ENCODE measurements at regions not wholly inside any gene's neighbourhood (a gene's known extent, or its start where the extent isn't known, plus 50 kb on each side); places are given as distances from the start of the nearest gene placed in this dataset.

- TF ChIP-seq EZH2 (IDR thresholded peaks at IDR 0.05; ENCODE audit: low read length, missing control alignments) (no peak), CTCF (conservative IDR thresholded peaks at IDR 0.05 in 1 of 2, IDR thresholded peaks at IDR 0.05 in 1 of 2; ENCODE audit: low read depth in 1 of 2, low read length in 2 of 2) (no peak)
Observed at GRCh38 chr7:69517985-69518704, 80.1 kb upstream of the AUTS2 start.

Measured in fibroblast of lung (primary cell).